HG02973 (cell line): ENCODE measurements at regions not wholly inside any gene's neighbourhood (a gene's known extent, or its start where the extent isn't known, plus 50 kb on each side); places are given as distances from the start of the nearest gene placed in this dataset.

ENCODE experiments used
- ATAC-seq: cut with Tn5 transposase; IDR thresholded peaks from one replicate; pipeline ENCODE4 v1.9.1; 2021; ENCODE audit warnings: moderate library complexity; ENCODE audit not compliant: unreplicated experiment

DNA sequence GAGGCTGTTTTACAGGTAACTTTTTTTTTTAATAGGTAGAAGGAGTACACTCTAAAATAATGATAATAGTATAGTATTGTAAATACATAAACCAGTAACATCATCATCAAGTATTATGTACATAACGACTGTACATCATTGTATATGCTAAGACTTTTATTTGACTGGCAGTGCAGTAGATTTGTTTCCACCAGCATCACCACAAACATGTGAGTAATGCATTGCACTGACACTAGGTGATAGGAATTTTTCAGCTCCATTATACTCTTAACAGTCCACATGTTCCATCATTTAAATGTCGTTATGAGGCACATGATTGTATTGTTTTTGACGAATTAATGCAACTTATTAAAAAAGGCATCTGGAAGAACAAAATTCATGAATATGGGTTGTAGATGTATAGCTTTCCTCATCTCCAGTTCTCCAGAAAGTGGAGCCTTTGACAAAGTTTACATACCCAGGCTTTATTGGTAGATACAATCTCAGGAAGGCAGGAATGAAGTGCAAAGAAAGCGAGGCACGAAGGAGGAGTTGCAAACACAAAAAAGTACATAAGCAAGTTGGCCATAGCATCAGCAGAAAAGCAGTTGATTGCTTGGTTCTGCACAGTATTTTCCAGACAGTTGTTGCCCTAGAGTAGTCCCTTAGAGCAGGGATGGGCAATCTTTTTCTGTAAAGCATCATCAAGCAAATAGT is 336.9 kb upstream of the NR3C2 start:
- ATAC-seq, result no peak

DNA sequence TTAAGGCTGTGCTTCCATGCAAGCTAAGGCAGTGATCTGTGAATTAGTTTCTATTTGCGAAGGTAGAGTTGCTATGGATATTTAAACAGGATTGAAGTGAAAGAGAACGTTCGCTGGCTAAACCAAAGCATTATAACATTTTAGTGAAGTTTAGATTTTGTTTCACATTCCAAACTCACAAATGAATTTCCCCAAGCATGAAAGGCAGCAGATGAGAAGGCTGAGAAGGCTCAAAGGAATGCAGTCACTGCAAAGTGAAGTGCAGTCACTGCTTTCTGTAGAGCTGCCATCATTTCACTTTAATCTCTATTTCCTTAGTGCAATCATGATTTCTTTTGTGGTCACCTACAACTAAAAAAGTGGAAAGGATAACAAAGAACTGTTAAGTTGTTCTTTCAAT is 334.7 kb upstream of the NR3C2 start:
- no peak for ATAC-seq

GRCh38 chr4:148774134-148774533 is 331.9 kb upstream of the NR3C2 start:
- ATAC-seq, result no peak

DNA sequence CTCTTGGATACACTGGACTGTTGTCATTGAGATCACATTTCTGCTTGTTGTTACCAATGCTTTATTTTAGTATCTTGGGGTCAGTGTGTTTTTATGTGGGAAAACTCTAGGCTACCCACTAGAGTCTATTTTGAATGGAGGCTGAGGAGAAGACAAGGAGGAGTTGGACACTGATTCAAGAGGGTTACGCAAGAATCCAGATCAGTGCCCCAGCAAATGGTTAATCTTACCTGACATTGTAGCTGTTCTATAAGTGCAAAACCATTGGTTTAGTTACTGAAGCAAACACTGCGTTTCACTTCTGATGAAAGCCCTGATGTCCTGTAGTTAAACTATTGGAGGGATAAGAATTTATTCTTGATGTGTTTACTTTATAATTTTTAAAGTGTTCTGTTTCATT is 331.1 kb upstream of the NR3C2 start:
- no peak for ATAC-seq

DNA sequence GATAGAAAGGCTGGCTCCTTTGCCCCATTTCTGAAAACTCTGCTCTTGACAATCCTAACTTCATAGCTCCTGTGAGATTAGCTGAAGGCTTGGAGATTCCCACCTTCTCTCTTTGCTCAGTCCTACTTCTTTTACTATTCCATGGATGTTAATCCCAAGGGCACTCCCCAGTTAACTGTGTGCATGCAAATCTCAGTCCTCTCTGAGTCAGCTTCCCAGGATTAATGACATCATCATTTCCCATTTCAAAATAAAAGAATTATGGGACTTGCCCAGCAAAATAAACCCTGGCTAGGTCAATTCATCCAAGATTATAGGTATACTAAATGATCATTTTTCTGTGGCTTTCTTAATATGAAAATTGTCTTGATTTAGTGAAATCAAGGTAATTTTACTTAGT is 328.6 kb upstream of the NR3C2 start:
- no peak for ATAC-seq

DNA sequence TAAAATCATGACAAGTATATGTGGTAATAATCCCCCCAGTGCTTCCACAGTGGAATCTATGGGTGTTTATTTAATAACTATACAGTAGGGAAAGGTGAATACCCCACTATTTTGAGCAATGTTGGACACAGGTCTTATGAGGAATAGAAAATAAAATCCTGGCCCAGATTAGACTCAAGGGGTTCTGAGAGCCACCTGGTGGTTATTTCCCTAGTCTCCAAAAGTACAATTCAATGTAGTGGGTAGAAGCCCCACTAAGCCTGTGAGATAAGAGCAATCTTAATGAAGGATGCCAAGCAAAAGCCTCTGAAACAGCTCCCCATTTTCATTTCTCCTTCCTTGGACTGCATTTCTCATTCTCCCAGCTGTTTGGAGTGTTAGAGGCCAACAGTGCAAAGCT is 328.2 kb upstream of the NR3C2 start:
- no peak for ATAC-seq

GRCh38 chr4:148764720-148765119 is 322.5 kb upstream of the NR3C2 start:
- no peak for ATAC-seq

DNA sequence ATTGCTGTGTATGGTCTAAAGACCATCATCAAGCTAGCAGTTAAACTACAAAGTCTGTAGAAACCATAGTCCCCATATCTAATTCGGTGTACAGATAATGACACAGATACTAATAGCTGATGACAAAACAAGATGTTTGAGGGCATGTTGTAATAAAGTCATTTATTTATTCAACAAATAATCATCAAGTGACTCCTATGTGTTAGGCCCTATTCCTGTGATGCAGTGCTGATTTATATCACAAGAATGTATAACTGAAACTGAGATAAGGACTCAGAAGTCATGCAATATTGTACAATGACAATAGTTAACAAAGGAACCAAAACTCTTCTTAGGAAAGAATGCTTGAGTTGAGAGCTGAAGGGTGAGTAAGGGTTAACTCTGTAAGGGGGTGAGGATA is 315.0 kb upstream of the NR3C2 start:
- no peak for ATAC-seq

DNA sequence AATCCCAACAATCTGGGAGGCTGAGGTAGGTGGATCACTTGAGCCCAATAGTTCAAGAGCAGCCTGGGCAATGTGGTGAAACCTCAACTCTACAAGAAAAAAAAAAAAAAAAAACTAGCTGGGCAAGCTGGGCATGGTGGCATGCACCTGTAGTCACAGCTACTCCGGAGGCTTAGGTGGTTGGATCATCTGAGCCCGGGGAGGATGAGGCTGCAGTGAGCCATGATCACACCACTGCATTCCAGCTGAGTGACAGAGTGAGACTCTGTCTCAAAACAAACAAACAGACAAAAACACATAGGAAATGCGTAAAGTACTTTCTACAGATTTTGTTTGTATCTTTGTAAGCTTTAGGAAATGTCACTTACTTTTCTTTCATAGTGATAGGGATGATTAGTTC is 307.2 kb upstream of the NR3C2 start:
- ATAC-seq, result no peak

GRCh38 chr4:148747721-148748268 is 305.6 kb upstream of the NR3C2 start:
- ATAC-seq, result no peak

- no peak for ATAC-seq
Observed at GRCh38 chr4:148740701-148741100, 298.5 kb upstream of the NR3C2 start.

DNA sequence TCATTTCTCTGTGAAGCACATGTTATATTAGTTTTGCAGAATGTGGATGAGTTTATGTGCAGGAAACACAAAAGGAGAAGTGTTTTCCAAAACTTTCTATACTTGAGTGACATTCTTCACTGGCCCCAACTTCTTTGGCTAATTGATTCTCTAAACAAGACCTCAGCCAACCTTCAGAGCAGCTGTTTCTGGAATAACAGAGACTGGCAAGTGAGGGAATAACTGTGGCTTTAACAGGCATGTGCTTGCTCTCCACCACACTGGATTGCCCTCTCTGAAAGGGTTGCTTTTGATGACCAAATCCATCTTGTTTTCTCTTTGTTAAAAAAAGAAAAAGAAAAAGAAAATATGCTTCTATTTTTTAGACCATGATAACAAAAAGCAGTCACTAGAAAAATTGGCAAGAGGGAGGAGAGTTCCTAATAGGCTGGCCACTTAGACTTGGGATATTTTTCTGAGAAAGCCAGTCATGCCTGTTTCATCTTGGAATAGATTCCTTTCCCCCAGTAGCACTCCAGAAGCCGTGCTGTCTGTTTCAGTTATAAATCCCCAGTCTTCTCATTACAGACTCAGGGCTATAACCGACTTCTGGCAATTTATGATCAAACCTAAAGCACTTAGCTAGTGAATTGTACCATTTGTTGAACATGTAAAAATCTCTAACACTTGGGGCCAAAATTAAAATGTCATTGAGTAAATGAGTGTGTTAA is 295.0 kb upstream of the NR3C2 start:
- no peak for ATAC-seq

DNA sequence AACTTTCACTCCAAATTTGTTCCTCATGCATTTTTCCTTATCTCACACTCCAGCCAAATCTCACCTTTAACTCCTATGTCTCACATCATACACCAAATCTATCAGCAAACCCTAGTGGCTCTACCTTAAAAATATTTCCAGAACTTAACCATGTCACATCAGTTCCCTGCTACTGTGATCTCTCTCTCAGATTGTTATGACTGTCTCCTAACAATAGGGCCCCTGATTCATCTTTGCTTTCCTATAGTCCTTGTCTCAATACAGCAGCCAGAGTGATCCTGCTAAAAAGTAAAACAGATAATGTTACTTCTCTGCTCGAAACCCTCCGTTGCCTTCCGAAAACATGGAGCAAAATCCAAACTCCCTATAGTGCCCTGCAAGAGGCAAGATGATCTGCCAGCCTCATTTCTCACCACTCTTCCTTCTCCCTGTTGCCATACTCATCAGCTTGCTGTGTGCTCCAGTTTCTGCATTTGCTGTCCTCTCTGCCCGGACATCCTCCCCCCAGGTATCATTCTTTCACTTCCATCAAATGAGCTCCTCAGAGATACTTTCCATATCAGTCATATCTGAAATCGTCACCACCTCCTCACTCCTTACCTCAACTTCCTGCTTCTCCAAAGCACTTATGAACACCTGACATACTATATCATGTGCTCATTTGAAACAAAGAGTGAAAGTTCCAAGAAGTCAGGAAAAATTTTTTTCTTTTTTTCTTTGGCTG is 293.4 kb upstream of the NR3C2 start:
- ATAC-seq, result peak; percentile 87

- ATAC-seq, result no peak
Observed at GRCh38 chr4:148730766-148731165, 288.6 kb upstream of the NR3C2 start.

DNA sequence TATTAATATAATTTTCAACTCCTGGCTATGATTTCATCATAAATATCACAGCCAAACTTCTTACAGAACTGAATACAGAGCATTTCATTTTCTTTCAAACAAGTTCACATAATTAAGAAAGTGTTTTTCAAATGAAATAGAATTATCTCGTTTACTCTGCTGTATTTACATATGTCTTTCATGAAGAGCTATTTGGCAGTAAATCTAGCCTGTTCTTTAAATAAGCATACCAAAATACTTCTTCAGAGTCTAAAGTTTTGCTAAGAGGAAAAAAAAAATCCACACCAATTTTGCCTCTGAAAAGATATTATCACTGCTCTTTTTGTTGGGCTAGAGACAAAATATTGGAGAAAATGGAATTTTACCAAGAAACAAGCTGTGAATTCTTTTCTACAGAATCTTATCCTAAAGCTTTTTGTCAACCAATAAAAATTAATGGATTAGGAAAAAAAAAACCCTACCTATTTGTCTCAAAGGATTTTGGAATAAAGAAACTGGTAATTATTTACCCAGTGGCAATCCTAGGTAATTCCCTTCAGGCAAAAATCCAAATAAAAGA is 287.9 kb upstream of the NR3C2 start:
- no peak for ATAC-seq

DNA sequence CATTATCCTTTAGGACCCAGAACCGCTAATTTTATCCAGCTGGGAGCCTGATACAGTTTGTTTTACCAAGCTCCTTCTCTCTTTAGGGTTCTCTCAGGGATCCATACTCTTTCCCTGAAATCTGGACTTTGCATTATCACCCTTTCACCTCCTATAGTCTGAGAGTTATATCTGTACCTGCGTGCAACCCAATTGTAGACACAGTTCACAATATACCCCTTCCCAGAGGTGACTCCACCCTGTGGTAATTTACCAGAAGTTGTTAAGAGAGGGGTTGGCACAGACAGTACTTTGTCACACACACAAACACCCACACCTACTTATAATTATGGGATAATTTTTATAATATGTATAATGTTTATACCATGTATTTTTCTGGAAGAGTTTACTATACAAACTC is 275.8 kb upstream of the NR3C2 start:
- no peak for ATAC-seq

DNA sequence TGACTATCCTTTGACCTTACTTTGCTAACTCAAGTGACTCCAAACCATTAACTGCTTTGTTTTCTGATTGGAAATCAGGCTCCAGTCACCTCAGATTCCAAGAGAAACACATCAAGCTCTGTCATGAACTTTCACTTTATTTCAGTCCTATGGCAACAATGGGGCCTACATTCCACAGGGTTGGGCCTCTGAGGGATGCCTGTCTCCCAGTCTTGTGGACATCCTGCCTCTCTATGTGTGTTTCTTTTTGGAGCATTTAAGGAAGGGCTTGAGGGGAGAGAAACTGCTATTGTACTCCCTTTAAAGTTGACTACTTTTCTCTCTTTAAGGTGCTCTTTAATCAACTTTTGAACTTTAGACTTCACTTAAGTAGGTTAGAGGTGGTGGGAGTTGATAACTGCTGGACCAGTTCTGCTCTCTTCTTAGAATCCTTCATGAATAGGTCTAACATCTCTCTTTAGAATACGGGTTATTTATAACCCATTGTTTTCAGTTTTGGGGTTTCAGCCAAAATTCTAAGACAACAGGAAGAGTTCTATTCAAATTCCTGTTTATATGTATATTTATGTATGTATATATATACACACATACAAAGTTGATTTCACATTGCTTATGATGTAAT is 274.3 kb upstream of the NR3C2 start:
- ATAC-seq, result no peak

GRCh38 chr4:148704291-148704690 is 262.1 kb upstream of the NR3C2 start:
- no peak for ATAC-seq

DNA sequence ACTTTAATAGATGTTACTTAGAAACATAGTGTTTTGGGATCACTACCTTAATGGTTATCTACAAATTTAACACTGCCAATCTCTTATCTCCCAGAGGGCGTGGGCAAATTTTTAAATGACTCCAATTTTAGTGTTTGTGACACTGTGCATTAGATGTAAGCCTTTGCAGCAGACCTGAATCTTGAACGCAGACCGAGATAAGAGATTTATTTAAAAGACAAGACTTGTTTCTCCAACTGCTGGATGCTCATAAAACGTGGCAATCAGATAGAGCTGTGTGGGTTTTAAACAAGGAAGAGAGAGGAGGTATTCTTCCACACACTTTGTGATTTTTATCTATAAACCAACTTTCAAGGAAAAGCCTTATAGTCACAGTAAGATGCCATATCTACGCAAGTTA is 252.5 kb upstream of the NR3C2 start:
- ATAC-seq, result no peak

DNA sequence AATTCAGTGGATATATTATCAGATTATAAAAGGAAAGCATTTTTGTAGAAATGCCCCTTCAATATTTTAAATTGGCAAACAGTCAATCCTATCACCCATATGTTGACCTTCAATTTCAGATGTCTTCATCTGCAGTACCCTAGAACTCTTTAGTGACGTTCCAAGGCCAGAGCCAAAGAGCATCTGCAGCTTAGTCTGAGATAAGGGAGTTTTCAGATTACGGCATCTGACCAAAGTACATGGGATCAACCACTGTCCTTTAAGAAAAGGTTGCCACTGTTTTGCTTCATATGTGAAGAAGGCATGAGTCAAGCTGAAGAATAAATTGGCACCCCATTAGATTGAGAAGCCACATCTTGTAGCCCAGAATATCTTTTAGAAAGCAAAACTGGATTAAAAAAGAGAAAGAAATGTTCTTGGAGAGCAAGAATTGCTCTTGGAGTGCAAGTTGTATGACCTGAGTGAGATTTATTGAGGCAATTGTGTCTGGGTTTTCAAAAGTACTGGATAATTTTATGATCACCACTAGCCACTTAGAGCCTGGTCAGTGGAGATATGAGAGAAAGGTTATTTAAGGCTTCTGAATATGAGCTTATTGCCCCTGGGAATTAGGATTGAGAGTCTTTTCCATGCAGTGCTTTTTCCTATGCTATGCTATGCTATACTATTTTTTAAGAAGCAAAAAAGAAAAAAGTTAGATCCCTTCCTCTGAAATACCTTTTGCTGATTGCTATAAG is 251.9 kb upstream of the NR3C2 start:
- no peak for ATAC-seq
